ENCODE measurements at regions not wholly inside any gene's neighbourhood (a gene's known extent, or its start where the extent isn't known, plus 50 kb on each side); places are given as distances from the start of the nearest gene placed in this dataset.

- TF ChIP-seq CTCF (IDR thresholded peaks at IDR 0.05; ENCODE audit: low read depth, low read length, missing control alignments) = no peak
- no peak overlapping the region for H3K4me3 ChIP-seq (ENCODE audit: low read depth, low read length)
- DNase-seq (ENCODE audit: low read depth) = no peak
Observed at GRCh38 chr10:10967029-10967428, 50.6 kb upstream of the CELF2 start.

- H3K4me3 ChIP-seq (ENCODE audit: low read depth, low read length) = no peak overlapping the region
- no peak for DNase-seq (ENCODE audit: low read depth)
- TF ChIP-seq CTCF (IDR thresholded peaks at IDR 0.05; ENCODE audit: low read depth, low read length, missing control alignments) = no peak
Observed at GRCh38 chr10:10967581-10968256, 50.0 kb upstream of the CELF2 start.
